ENCODE measurements at regions not wholly inside any gene's neighbourhood (a gene's known extent, or its start where the extent isn't known, plus 50 kb on each side); places are given as distances from the start of the nearest gene placed in this dataset.

GRCh38 chr2:51990684-51991083 lies 958.8 kb upstream of the NRXN1 start:
- no peak for TF ChIP-seq CTCF (IDR thresholded peaks at IDR 0.05)
- no peak for TF ChIP-seq POLR2A (IDR thresholded peaks at IDR 0.05)
- no peak for TF ChIP-seq EP300 (IDR thresholded peaks at IDR 0.05)
- no peak for TF ChIP-seq POLR2AphosphoS5 (IDR thresholded peaks at IDR 0.05)

All from suprapubic skin (tissue), 4 donors.